ENCODE measurements at regions not wholly inside any gene's neighbourhood (a gene's known extent, or its start where the extent isn't known, plus 50 kb on each side); places are given as distances from the start of the nearest gene placed in this dataset.

DNA sequence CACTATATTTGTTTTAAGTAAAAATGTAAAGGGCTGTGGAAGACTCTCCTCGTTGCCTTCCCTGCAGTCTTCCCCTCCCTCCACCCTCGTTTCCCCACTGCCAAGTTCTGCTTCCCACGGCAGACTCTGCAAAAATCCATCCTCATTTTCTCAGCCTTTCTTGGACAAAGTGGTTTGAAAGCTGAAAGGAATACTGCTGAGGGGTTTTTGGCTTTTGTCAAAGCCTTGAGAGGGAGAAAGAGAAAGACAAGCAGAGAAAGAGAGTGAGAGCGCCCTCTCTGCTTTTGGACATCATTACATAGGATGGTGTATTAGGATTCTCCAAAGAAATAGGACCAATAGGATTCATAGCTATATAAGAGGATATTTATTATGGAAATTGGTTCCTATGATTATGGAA, 455.9 kb upstream of the SOX11 start:
- no peak for DNase-seq (ENCODE audit: low read depth in 2 of 2)

DNA sequence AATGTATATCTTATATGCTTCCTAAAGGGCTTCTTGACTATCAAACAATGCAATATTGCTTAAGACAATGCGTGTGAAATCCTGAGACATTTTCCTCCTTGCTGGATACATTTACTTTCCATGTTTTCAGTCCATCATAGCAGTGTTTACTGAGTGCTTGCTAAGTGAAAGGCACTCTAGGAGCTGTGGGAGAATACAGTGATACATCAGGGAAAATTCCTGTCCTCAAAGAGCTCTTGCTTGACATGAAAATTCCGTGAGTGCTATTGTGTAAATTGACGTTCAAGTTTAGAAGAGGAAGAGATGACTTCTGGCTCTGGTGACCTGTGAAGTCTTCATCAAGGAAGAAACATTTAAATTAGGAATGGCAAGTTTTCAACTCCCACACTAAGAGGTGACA, 449.4 kb upstream of the SOX11 start:
- DNase-seq (ENCODE audit: low read depth in 2 of 2): no peak

DNA sequence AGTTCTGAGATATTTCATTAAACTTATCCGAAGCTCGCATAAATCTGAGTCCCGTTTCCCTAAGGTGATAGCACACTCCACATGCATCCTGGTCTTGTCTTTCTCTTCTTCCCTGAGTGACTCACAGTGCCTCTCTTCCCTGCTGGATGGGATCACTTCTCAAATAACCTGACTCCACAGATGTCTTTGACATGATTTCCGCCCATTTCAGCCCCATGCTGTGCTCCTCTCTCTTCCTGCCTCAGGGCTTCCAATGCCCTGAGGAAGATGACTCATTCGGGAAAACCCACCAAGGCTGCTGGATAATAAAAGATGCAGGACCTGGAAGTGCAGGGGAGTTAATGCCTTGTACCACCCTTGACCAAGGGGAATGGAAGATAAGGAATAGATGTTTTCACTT, 441.7 kb upstream of the SOX11 start:
- no peak for DNase-seq (ENCODE audit: low read depth in 2 of 2)

DNA sequence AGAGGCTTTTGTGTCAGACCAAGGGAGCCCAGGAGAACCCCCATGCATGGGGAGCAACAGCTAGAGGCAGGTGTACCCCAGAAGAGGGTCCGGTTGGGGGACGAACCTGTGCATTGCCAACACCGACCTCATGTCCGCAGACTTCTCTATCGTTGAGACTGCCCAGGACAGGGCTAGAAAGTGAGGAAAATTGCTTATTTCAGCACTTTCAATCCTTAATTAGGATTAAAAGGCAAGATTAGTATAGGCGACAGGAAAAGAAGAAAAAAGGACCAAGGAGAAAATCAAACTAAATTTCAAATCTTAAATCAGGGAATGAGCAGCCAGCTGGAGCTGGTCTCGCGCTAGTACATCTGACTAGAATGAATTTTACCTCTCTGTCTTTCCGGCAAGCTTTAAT, 438.9 kb upstream of the SOX11 start:
- no peak for DNase-seq (ENCODE audit: low read depth in 2 of 2)

DNA sequence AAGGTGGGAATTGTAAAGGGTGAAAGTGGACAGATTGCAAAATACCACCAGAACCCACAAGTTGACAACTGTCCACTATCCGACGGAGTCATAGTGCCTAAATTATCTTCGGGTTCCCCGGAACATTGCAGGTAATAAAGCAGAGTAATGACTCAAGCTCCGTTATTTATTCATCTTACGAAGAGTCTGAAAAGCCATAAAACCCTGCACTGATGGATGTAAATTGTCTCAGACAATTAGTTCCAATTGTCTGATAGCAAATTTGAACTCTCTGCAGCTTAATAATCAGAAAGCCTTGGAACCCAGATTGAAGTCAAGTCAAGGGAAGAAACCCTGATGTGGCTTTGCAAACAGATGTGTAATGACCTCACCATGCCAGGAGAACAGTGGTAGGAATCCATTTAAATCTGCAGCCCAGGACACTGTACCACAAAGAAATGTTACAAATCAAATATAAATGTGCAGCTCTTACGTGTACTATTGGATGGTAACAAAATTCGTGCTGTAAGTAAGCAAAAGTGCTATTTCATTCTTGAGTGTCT, 437.3 kb upstream of the SOX11 start:
- no peak for DNase-seq (ENCODE audit: low read depth in 2 of 2)

- DNase-seq (ENCODE audit: low read depth in 2 of 2): no peak
Measured at GRCh38 chr2:5263291-5263690, 428.9 kb upstream of the SOX11 start.

- no peak for DNase-seq (ENCODE audit: low read depth in 2 of 2)
Measured at GRCh38 chr2:5264361-5264760, 427.8 kb upstream of the SOX11 start.

GRCh38 chr2:5285061-5285460, 407.1 kb upstream of the SOX11 start:
- DNase-seq (ENCODE audit: low read depth in 2 of 2): no peak

- no peak for DNase-seq (ENCODE audit: low read depth in 2 of 2)
Measured at GRCh38 chr2:5285872-5286769, 406.1 kb upstream of the SOX11 start.

- DNase-seq (ENCODE audit: low read depth in 2 of 2): no peak
Measured at GRCh38 chr2:5287558-5288334, 404.4 kb upstream of the SOX11 start.

DNA sequence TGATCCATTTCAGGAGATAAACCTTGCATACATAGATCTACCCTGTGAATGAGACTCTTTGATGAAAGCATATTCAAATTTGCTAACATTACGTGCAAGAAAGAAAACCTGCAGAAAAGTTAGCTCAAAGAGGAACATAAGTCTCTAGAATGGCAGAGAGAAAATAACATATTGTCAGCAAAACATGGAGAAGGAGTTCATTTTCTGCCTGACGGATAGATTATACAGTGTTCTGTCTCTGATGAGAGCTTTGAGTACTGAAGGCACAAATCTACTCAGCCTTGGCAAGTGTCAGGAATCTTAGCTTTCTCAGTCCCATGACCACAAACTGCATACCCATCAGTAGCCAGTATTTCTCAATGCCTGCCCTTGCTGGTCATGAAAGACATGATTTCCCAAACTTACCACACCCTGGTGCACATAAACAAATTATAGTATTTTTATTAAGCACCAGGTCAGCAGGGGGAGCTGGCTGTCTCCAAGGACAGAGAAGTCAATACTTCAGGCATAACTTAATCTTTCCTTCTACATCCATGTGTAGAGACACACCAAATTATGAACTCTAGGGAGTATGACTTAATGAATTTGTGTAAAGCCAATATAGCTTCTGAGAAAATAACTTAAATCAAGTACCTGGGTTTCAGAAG, 401.2 kb upstream of the SOX11 start:
- no peak for DNase-seq (ENCODE audit: low read depth in 2 of 2)

GRCh38 chr2:5304640-5305039, 387.5 kb upstream of the SOX11 start:
- DNase-seq (ENCODE audit: low read depth in 2 of 2): no peak

GRCh38 chr2:5315041-5315440, 377.1 kb upstream of the SOX11 start:
- DNase-seq (ENCODE audit: low read depth in 2 of 2): no peak

- DNase-seq (ENCODE audit: low read depth in 2 of 2): no peak
Measured at GRCh38 chr2:5315512-5315911, 376.7 kb upstream of the SOX11 start.

DNA sequence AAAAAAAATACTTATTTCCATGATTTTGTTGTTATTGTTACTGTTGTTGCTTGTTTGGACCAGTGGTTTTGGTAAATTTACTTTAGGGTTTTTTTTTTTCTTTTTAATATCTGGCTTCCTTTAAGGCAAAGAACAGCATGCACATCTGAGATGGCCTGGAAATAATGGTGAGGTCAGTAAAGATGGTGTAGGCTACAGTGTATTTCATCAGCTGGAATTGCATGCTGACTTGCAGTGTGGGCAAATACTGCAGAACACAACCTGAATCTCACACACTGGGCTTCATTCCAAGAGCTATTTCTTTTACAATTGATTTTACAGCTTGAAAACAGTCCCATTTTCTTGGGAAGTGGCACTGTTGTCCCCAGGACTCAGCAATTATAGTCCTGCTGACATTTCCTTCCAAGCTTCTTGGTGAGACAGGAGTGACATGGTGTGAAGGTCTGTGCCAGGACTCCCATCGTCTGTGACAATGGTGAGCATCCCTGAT, 376.1 kb upstream of the SOX11 start:
- DNase-seq (ENCODE audit: low read depth in 2 of 2): no peak

DNA sequence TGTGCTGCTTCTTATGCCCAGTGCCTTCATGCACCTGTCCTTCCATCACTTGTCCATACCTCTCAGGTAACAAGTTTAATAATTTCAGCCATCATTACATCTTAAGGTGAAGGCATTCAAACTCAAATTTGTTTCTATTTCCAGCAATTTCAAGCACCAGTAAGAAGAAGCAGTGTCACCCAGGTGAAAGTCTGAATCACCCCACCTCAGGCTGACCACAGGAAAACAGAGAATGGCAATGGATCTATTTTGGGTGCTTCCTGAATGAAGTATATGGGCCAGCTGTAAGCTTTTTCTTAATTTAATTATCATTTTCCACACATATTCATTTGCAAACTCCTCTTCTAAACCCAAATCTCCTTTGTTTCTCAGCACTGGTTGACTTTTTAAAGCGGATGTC, 372.7 kb upstream of the SOX11 start:
- no peak for DNase-seq (ENCODE audit: low read depth in 2 of 2)

GRCh38 chr2:5322396-5322795, 369.8 kb upstream of the SOX11 start:
- DNase-seq (ENCODE audit: low read depth in 2 of 2): no peak

GRCh38 chr2:5325523-5325922, 366.7 kb upstream of the SOX11 start:
- no peak for DNase-seq (ENCODE audit: low read depth in 2 of 2)

DNA sequence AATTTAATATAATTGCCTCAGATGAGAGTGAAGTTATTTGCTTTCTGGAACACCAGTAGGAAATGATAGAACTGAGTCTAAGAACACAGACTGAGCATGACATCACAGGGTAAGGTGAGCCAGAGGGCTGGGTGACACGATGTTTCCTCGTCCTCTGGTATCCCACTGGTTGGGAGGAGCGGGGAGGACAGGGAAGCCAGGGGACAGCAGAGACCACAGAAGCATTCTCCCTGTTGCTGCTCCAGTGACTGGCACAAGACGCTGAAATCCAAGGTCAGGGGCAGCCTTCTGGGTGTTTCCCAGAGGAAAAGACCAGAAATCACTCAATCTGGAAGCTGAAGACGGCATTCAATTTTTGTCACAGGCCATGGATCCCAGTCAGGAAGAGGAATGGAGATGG, 363.4 kb upstream of the SOX11 start:
- DNase-seq (ENCODE audit: low read depth in 2 of 2): no peak

GRCh38 chr2:5329763-5330162, 362.4 kb upstream of the SOX11 start:
- DNase-seq (ENCODE audit: low read depth in 2 of 2): no peak

DNA sequence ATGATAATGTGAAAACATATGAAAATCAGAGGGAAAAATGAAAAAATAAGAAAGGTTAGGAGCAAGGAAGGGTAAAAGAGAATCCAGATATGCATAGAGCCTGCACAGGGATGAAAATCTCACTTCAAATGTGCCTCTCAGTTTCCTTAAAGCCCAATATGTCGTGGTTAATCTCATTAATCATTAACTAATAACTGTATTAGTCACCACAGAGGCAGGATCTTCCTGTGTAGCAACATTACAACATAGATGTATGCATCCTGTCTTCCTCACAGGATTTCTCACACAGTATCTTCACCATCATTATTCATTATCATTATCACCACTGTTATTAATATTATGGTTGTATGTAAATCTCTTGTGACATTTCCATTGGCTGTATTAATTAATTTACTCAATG, 361.2 kb upstream of the SOX11 start:
- DNase-seq (ENCODE audit: low read depth in 2 of 2): no peak

DNA sequence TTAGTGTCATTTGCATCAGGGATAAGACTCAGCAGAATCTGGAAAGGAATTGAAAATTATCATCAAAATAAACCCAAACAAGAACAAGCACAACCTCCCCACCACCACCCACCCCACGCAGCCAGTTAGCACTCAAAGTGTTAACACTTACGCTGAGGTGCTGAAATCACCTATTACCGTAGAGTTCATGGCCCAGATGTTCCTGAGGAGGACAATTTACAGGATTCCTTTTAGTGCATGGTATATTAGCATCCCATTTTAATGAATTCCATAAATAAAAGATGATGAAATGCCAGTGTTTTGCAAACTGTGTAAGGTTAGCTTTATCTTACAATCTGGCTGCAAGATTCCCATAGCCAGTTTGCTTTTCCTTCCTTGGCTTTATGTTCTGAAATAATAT, 359.3 kb upstream of the SOX11 start:
- DNase-seq (ENCODE audit: low read depth in 2 of 2): no peak

Data from activated CD4-positive, alpha-beta T cell treated with anti-CD3 and anti-CD28 coated beads for 24 hours (primary cell).